HepG2 (cell line): ENCODE measurements at regions not wholly inside any gene's neighbourhood (a gene's known extent, or its start where the extent isn't known, plus 50 kb on each side); places are given as distances from the start of the nearest gene placed in this dataset.

Source experiments
- ATAC-seq: fragments of 200-7000 bp; cut with Tn5 transposase; 3 replicates; pipeline ENCODE4 v1.9.1; 2020; ENCODE audit warnings: mild to moderate bottlenecking, moderate library complexity
- BruUV-seq: library from RNA; stranded (reverse); fragments of 400-500 nt; replicated peaks from 2 replicates; lab custom pipeline; 2021; lab: Mats Ljungman, UMichigan
- CTCF ChIA-PET: fragments of 300-600 bp; formaldehyde crosslinking; extraction: SDS; loops from one replicate; lab custom pipeline; 2021; ENCODE audit warnings: low total read pairs, inconsistent platforms, low intra/inter-chr PET ratio; lab: Yijun Ruan, JAX
- POLR2A ChIA-PET: fragments of 350-600 bp; sonication (Branson Sonifier 250); formaldehyde crosslinking; loops from one replicate; lab custom pipeline; 2020; ENCODE audit warnings: antibody characterized with exemption, inconsistent platforms; lab: Yijun Ruan, JAX
- DNase-seq: peaks from one replicate; pipeline ENCODE4 v3.0.0-alpha.2; 2015; ENCODE audit warnings: low spot score
- FAIRE-seq: peaks from 3 replicates; lab custom pipeline; 2011; peaks lifted over from hg19 to GRCh38; lab: Jason Lieb, UNC
- H2AFZ ChIP-seq: one replicate; pipeline ENCODE4 v1.6.1; 2011; ENCODE audit warnings: low read length, inconsistent platforms
- H3K27ac ChIP-seq: fragments of 300-600 bp; 3 replicates; pipeline ENCODE4 v1.8.0; 2011; ENCODE audit warnings: mixed run types, mild to moderate bottlenecking, mixed read lengths, low read length, inconsistent platforms; ENCODE audit not compliant: insufficient read depth; ENCODE audit errors: extremely low read length
- H3K27me3 ChIP-seq, 2 experiments: fragments of 200-600 bp in 1 of 2; 2 replicates in 1 of 2; 3 replicates in 1 of 2; pipeline versions ENCODE4 v1.6.0 to v1.8.0; 2011; ENCODE audit warnings: low read length in 2 of 2, mild to moderate bottlenecking in 2 of 2, moderate library complexity in 2 of 2, inconsistent platforms in 1 of 2; ENCODE audit not compliant: insufficient read depth in 2 of 2, control insufficient read depth in 1 of 2
- H3K36me3 ChIP-seq, 2 experiments: fragments of 200-600 bp in 1 of 2; replicated peaks in 1 of 2; 2 replicates in 1 of 2; 3 replicates in 1 of 2; pipeline versions ENCODE4 v1.5.1 to v1.8.0; 2011; ENCODE audit warnings: low read length in 2 of 2, inconsistent platforms in 1 of 2; ENCODE audit not compliant: insufficient read depth in 2 of 2, control insufficient read depth in 1 of 2
- H3K4me1 ChIP-seq: 2 replicates; pipeline ENCODE4 v1.5.1; 2012; ENCODE audit warnings: low read length, inconsistent platforms; ENCODE audit not compliant: insufficient read depth
- H3K4me2 ChIP-seq: 2 replicates; pipeline ENCODE4 v1.6.0; 2011; ENCODE audit warnings: low read depth, low read length, inconsistent platforms
- H3K4me3 ChIP-seq, 3 experiments: fragments of 200-600 bp in 1 of 3; sonication (generic), shearing (Covaris generic) in 1 of 3; replicated peaks in 1 of 3; 2 replicates each; pipeline ENCODE4 v1.5.1; 2011 to 2016; ENCODE audit warnings: low read length in 3 of 3, inconsistent platforms in 2 of 3, low read depth in 2 of 3, mild to moderate bottlenecking in 2 of 3, control low read depth in 1 of 3, mixed read lengths in 1 of 3; ENCODE audit not compliant: insufficient read depth in 1 of 3
- H3K79me2 ChIP-seq: one replicate; pipeline ENCODE4 v1.6.1; 2011; ENCODE audit warnings: low read length, inconsistent platforms; ENCODE audit not compliant: insufficient read depth
- H3K9ac ChIP-seq: 2 replicates; pipeline ENCODE4 v1.6.0; 2011; ENCODE audit warnings: mild to moderate bottlenecking, low read depth, low read length, inconsistent platforms; ENCODE audit not compliant: insufficient read depth
- H3K9me3 ChIP-seq: 2 replicates; pipeline ENCODE4 v1.5.1; 2012; ENCODE audit warnings: mild to moderate bottlenecking, low read length
- H4K20me1 ChIP-seq: 2 replicates; pipeline ENCODE4 v1.6.0; 2011; ENCODE audit warnings: inconsistent platforms, mild to moderate bottlenecking, low read length, moderate library complexity; ENCODE audit not compliant: insufficient read depth
- GPBP1L1 ChIP-seq: sonication (generic); formaldehyde crosslinking; IDR thresholded peaks from 2 replicates; pipeline ENCODE4 v1.5.0; 2020; ENCODE audit warnings: mild to moderate bottlenecking, missing genetic modification reagents
- ISX ChIP-seq: sonication (generic); formaldehyde crosslinking; conservative IDR thresholded peaks from 2 replicates; pipeline ENCODE4 v1.5.0; 2020; ENCODE audit warnings: missing genetic modification reagents
- MTA1 ChIP-seq: sonication (generic); formaldehyde crosslinking; IDR thresholded peaks from 2 replicates; pipeline ENCODE4 v1.4.0; 2020; ENCODE audit warnings: missing genetic modification reagents, mild to moderate bottlenecking, borderline replicate concordance
- NFIB ChIP-seq: sonication (generic); formaldehyde crosslinking; IDR thresholded peaks from 2 replicates; pipeline ENCODE4 v1.9.0; 2021; ENCODE audit warnings: missing genetic modification reagents, mild to moderate bottlenecking, borderline replicate concordance
- RBAK ChIP-seq: sonication (generic); formaldehyde crosslinking; IDR thresholded peaks from 2 replicates; pipeline ENCODE4 v1.5.1; 2020; ENCODE audit warnings: mild to moderate bottlenecking, missing genetic modification reagents
- REXO4 ChIP-seq: sonication (generic); formaldehyde crosslinking; IDR thresholded peaks from 2 replicates; pipeline ENCODE4 v1.8.0; 2022; ENCODE audit warnings: missing genetic modification reagents, mild to moderate bottlenecking, borderline replicate concordance
- SRF ChIP-seq: IDR thresholded peaks from 2 replicates; pipeline ENCODE4 v1.6.1; 2011; ENCODE audit warnings: mild to moderate bottlenecking, low read depth, low read length, moderate library complexity
- TEAD2 ChIP-seq: sonication (generic); formaldehyde crosslinking; IDR thresholded peaks from 2 replicates; pipeline ENCODE4 v1.9.0; 2021; ENCODE audit warnings: missing genetic modification reagents
- TERF1 ChIP-seq: sonication (generic); formaldehyde crosslinking; IDR thresholded peaks from 2 replicates; pipeline ENCODE4 v1.8.0; 2022; ENCODE audit warnings: mild to moderate bottlenecking, missing genetic modification reagents, moderate library complexity
- TRIM24 ChIP-seq: sonication (generic); formaldehyde crosslinking; IDR thresholded peaks from 2 replicates; pipeline ENCODE4 v1.8.0; 2022; ENCODE audit warnings: mild to moderate bottlenecking, missing genetic modification reagents
- ZNF3 ChIP-seq: IDR thresholded peaks from 2 replicates; pipeline ENCODE4 v1.7.0; 2017; ENCODE audit warnings: inconsistent platforms
- ZNF441 ChIP-seq: sonication (generic); formaldehyde crosslinking; IDR thresholded peaks from 2 replicates; pipeline ENCODE4 v1.7.0; 2021; ENCODE audit warnings: missing genetic modification reagents, borderline replicate concordance
- ZNF446 ChIP-seq: sonication (generic); formaldehyde crosslinking; IDR thresholded peaks from 2 replicates; pipeline ENCODE4 v1.5.0; 2020; ENCODE audit warnings: mild to moderate bottlenecking, missing genetic modification reagents
- ZNF460 ChIP-seq: sonication (generic); formaldehyde crosslinking; IDR thresholded peaks from 2 replicates; pipeline ENCODE4 v1.5.1; 2020; ENCODE audit warnings: missing genetic modification reagents, mild to moderate bottlenecking, borderline replicate concordance
- ZSCAN31 ChIP-seq: sonication (generic); formaldehyde crosslinking; IDR thresholded peaks from 2 replicates; pipeline ENCODE4 v1.5.0; 2020; ENCODE audit warnings: low read depth, mild to moderate bottlenecking, missing genetic modification reagents
- WGBS: methylation state at CpG from one replicate; pipeline ENCODE4 v1.1.6; 2017; ENCODE audit warnings: low lambda C conversion rate; 5-methylcytosine and 5-hydroxymethylcytosine counted together
- in situ Hi-C: cut with HindIII; loops from 2 replicates; pipeline ENCODE4 v1.10.0; 2017; ENCODE audit warnings: low pct_unique_long_range_greater_than_20kb; ENCODE audit not compliant: extremely low pct_ligation_motif_present
- intact Hi-C: fragments of 100-400 bp; cut with micrococcal nuclease; formaldehyde crosslinking; loops from one replicate; pipeline ENCODE4 v1.10.0; 2022; ENCODE audit not compliant: unreplicated experiment
- TF ChIP-seq, protein P1 (sequence below): sonication (generic); formaldehyde crosslinking; IDR thresholded peaks from 2 replicates; pipeline ENCODE4 v1.4.0; 2020; ENCODE audit warnings: mild to moderate bottlenecking, missing genetic modification reagents
- TF ChIP-seq, protein P2 (sequence below): sonication (generic); formaldehyde crosslinking; IDR thresholded peaks from 2 replicates; pipeline ENCODE4 v1.9.0; 2021; ENCODE audit warnings: missing genetic modification reagents, mild to moderate bottlenecking, borderline replicate concordance

DNA sequence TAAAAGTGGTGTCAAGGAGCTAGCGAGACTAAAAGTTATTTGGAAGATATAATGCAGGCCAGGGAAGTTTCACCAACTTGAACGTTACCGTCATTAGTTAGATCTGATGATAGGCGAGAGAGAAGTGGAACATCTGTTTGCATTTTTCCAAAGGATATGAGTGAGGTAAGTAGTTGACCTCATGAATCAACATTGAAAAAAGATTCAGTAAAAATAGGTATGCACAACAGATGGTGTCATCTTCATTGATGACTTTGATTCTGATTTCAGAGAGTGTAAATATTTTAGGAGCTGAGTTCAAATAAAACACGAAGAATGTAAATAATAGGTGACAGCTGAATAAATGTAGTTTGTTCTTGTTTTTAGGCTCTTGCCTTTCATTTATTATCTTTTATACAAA is 998.9 kb upstream of the CDH6 start (continued):
- no peak for TF ChIP-seq ZSCAN31 (CRISPR knock-in tag)
- no peak for TF ChIP-seq TEAD2
- no peak for TF ChIP-seq ZNF441 (CRISPR knock-in tag)

DNA sequence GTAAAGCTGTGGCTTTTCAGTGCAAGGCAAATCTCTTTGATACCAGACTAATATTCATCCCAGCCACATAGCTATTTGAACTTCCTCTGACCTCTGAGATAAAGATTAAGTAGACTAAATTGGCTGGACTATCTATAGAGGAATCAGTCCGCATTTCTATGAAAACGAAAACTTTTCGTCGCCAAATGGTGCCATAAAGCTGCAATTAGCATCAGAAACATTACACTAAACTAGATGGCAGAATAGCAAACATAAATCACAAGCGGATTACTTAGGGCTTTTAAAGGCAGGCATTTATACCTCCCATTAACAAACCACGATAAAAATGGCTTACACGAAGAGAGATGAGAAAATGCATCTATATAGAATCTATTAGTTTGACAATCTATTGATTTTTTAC is 1009.7 kb upstream of the CDH6 start:
- 5% methylated on average over 7 of the region's 7 CpGs for WGBS
- intact Hi-C loops, result no loop called here
- TF ChIP-seq, protein P1, sequence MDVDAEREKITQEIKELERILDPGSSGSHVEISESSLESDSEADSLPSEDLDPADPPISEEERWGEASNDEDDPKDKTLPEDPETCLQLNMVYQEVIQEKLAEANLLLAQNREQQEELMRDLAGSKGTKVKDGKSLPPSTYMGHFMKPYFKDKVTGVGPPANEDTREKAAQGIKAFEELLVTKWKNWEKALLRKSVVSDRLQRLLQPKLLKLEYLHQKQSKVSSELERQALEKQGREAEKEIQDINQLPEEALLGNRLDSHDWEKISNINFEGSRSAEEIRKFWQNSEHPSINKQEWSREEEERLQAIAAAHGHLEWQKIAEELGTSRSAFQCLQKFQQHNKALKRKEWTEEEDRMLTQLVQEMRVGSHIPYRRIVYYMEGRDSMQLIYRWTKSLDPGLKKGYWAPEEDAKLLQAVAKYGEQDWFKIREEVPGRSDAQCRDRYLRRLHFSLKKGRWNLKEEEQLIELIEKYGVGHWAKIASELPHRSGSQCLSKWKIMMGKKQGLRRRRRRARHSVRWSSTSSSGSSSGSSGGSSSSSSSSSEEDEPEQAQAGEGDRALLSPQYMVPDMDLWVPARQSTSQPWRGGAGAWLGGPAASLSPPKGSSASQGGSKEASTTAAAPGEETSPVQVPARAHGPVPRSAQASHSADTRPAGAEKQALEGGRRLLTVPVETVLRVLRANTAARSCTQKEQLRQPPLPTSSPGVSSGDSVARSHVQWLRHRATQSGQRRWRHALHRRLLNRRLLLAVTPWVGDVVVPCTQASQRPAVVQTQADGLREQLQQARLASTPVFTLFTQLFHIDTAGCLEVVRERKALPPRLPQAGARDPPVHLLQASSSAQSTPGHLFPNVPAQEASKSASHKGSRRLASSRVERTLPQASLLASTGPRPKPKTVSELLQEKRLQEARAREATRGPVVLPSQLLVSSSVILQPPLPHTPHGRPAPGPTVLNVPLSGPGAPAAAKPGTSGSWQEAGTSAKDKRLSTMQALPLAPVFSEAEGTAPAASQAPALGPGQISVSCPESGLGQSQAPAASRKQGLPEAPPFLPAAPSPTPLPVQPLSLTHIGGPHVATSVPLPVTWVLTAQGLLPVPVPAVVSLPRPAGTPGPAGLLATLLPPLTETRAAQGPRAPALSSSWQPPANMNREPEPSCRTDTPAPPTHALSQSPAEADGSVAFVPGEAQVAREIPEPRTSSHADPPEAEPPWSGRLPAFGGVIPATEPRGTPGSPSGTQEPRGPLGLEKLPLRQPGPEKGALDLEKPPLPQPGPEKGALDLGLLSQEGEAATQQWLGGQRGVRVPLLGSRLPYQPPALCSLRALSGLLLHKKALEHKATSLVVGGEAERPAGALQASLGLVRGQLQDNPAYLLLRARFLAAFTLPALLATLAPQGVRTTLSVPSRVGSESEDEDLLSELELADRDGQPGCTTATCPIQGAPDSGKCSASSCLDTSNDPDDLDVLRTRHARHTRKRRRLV (CRISPR knock-in tag), result no peak
- TF ChIP-seq NFIB (CRISPR knock-in tag) (no peak), GPBP1L1 (no peak), RBAK (no peak), TERF1 (CRISPR knock-in tag) (no peak), ZNF3 (no peak), REXO4 (CRISPR knock-in tag) (no peak), ISX (CRISPR knock-in tag) (no peak), ZNF446 (CRISPR knock-in tag) (no peak), MTA1 (CRISPR knock-in tag) (no peak), TRIM24 (CRISPR knock-in tag) (no peak), ZNF460 (CRISPR knock-in tag) (no peak), SRF (no peak)
- TF ChIP-seq, protein P2, sequence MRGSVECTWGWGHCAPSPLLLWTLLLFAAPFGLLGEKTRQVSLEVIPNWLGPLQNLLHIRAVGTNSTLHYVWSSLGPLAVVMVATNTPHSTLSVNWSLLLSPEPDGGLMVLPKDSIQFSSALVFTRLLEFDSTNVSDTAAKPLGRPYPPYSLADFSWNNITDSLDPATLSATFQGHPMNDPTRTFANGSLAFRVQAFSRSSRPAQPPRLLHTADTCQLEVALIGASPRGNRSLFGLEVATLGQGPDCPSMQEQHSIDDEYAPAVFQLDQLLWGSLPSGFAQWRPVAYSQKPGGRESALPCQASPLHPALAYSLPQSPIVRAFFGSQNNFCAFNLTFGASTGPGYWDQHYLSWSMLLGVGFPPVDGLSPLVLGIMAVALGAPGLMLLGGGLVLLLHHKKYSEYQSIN (CRISPR knock-in tag), result no peak

More for the DNA sequence above, 1009.7 kb upstream of the CDH6 start:
- Histone ChIP-seq H3K27ac (no peak overlapping the region), H2AFZ (no peak overlapping the region), H3K4me2 (no peak overlapping the region), H3K4me1 (no peaks in the 10 kb centered on the region), H3K79me2 (no peaks in the 10 kb centered on the region), H3K4me3 (no peak overlapping the region), H3K27me3 (no peaks in the 10 kb centered on the region), H3K9ac (no peak overlapping the region), H4K20me1 (no peaks in the 10 kb centered on the region), H3K36me3 (no peaks in the 10 kb centered on the region), H3K9me3 (no peaks in the 10 kb centered on the region)
- in situ Hi-C loops, result no loop called here
- POLR2A ChIA-PET, result no interaction called here
- no peak for FAIRE-seq
- no TSS peak for BruUV-seq
- no peak for ATAC-seq
- no peak for DNase-seq
- CTCF ChIA-PET, result no interaction called here
